ENCODE measurements at regions not wholly inside any gene's neighbourhood (a gene's known extent, or its start where the extent isn't known, plus 50 kb on each side); places are given as distances from the start of the nearest gene placed in this dataset.

DNA sequence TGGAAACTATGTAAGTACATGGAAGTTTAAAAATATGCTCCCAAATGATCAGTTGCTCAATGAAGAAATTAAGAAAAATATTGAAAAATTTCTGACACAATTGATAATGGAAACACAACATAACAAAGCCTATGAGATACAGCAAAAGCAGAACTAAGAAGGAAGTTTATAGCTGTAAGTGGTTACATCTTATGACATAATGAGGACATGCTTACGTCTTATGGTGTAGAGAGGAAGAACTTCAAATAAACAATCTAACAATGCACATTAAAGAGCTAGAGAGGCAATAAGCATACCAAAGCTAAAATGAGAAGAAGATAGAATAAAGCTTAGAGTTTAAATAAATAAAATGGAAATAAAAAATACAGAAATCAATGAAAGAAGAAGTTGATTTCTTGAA is 50.0 kb upstream of the CEACAM21 start:
- Histone ChIP-seq H3K4me1 (no peaks in the 10 kb centered on the region), H3K9me3 (no peaks in the 10 kb centered on the region; the same call in 1 of the 2 replicates), H3K27me3 (peaks cover 96% of the 10 kb centered on the region), H3K4me3 (ENCODE audit: low read depth, low read length) (no peak overlapping the region), H3K36me3 (no peaks in the 10 kb centered on the region)
- DNase-seq: no peak
- TF ChIP-seq CTCF (IDR thresholded peaks at IDR 0.05; ENCODE audit: low read depth, low read length): no peak
